Transverse colon (tissue), 4 donors: ENCODE measurements at regions not wholly inside any gene's neighbourhood (a gene's known extent, or its start where the extent isn't known, plus 50 kb on each side); places are given as distances from the start of the nearest gene placed in this dataset.
A peak's percentile ranks its signal among the peaks of the same experiment; 100 is the strongest.

ENCODE experiments used
- DNase-seq: peaks from one replicate; pipeline ENCODE4 v3.0.0-alpha.2; 2019
- H3K27ac ChIP-seq, 4 donors: fragments of 200-600 bp; sonication (generic); 2 replicates each; pipeline ENCODE4 v1.5.1; 2016 to 2018; ENCODE audit warnings: inconsistent platforms in 4 of 4
- H3K27me3 ChIP-seq: fragments of 200-600 bp; sonication (generic); 2 replicates; pipeline ENCODE4 v1.5.1; 2017; ENCODE audit warnings: inconsistent platforms
- H3K36me3 ChIP-seq, 4 donors: fragments of 200-600 bp; sonication (generic); 2 replicates each; pipeline ENCODE4 v1.5.1; 2017 to 2019; ENCODE audit warnings: inconsistent platforms in 4 of 4
- H3K4me1 ChIP-seq, 4 donors: fragments of 200-600 bp; sonication (generic); 2 replicates each; pipeline ENCODE4 v1.5.1; 2017 to 2020; ENCODE audit warnings: inconsistent platforms in 4 of 4
- H3K4me3 ChIP-seq, 4 donors: fragments of 200-600 bp; sonication (generic); 1 replicate in 1 of 4; 2 replicates in 3 of 4; pipeline versions ENCODE4 v1.5.1 to v1.6.1; 2017 to 2019; ENCODE audit warnings: inconsistent platforms in 4 of 4
- H3K9me3 ChIP-seq, 2 donors: fragments of 200-600 bp; sonication (generic); 2 replicates each; pipeline ENCODE4 v1.5.1; 2017 to 2019; ENCODE audit warnings: inconsistent platforms in 2 of 2
- EP300 ChIP-seq: sonication (generic); formaldehyde crosslinking; IDR thresholded peaks from one replicate; pipeline ENCODE4 v1.6.1; 2017; ENCODE audit warnings: antibody characterized with exemption, low read depth
- POLR2A ChIP-seq: fragments of 450-650 bp; IDR thresholded peaks from one replicate; pipeline ENCODE4 v1.6.1; 2016; ENCODE audit warnings: antibody characterized with exemption, mild to moderate bottlenecking, moderate library complexity
- POLR2AphosphoS5 ChIP-seq, 3 donors: sonication (generic); formaldehyde crosslinking; IDR thresholded peaks; one replicate each; pipeline ENCODE4 v1.6.1; 2016; ENCODE audit warnings: antibody characterized with exemption in 3 of 3
- WGBS, 2 donors: methylation state at CpG; one replicate each; pipeline ENCODE4 v1.1.5; 2018; ENCODE audit warnings: low coverage in 1 of 2; 5-methylcytosine and 5-hydroxymethylcytosine counted together
- in situ Hi-C, 4 donors: fragments of 200-750 bp; cut with MboI; loops; one replicate each; pipeline versions ENCODE4 v1.15.0 to v1.15.1; 2017; ENCODE audit warnings: low sequenced_read_pairs in 3 of 4, low pct_ligation_motif_present in 1 of 4, low pct_unique_long_range_greater_than_20kb in 1 of 4
- intact Hi-C: fragments of 100-400 bp; cut with DNase I; formaldehyde crosslinking; loops from one replicate; pipeline ENCODE4 v1.15.1; 2023; ENCODE audit warnings: low total_unique reads
- TF ChIP-seq, protein P1 (sequence below), 5 experiments: fragments of 200-600 bp in 3 of 5; fragments of 450-650 bp in 2 of 5; sonication (generic) in 3 of 5; IDR thresholded peaks; 1 replicate in 2 of 5; 2 replicates in 3 of 5; pipeline ENCODE4 v1.5.1; 2016 to 2017; ENCODE audit warnings: antibody characterized with exemption in 5 of 5, inconsistent platforms in 3 of 5, mild to moderate bottlenecking in 2 of 5, moderate library complexity in 1 of 5

DNA sequence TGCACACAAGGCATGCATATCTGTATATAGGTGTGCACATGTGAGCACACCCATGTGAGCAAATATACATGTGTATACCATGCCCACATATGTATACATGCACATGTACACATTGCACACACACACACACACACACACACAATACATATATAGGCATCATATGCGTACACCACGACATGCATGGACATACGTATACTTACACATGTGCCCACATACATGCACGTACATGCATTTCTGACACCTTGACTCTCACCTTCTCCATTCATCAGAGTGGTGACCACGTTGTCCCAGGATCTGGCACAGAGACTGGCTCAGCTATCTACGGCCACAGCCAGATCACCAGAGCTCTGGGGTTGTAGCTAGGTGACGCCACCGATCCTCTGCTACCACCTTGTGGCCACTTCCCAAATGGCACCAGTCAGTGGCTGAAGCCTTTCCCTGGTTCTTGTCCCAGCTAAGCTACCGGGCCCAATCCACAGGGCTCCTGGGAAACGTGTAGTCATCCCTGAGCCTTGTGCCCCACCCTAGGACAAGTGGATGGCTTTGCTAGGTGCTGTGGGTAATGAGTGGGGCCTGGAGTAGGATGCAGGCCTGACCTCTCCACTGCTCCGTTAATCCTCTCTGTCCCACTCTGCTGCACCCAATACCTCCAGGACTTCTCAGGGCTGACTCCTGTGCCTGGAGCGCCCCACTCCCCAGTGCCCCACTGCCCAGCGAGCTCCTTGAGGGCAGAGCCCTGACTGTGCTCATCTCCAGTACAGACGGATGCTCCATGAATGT is 194.4 kb downstream of the RGS3 start:
- H3K4me3 ChIP-seq: no peak overlapping the region
- intact Hi-C loops: loop anchor here (2.0 kb wide), 1 partner anchor 211 kb away; no protein-coding TSS in a partner anchor
- H3K27ac ChIP-seq: no peak overlapping the region
- TF ChIP-seq, protein P1, sequence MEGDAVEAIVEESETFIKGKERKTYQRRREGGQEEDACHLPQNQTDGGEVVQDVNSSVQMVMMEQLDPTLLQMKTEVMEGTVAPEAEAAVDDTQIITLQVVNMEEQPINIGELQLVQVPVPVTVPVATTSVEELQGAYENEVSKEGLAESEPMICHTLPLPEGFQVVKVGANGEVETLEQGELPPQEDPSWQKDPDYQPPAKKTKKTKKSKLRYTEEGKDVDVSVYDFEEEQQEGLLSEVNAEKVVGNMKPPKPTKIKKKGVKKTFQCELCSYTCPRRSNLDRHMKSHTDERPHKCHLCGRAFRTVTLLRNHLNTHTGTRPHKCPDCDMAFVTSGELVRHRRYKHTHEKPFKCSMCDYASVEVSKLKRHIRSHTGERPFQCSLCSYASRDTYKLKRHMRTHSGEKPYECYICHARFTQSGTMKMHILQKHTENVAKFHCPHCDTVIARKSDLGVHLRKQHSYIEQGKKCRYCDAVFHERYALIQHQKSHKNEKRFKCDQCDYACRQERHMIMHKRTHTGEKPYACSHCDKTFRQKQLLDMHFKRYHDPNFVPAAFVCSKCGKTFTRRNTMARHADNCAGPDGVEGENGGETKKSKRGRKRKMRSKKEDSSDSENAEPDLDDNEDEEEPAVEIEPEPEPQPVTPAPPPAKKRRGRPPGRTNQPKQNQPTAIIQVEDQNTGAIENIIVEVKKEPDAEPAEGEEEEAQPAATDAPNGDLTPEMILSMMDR (IDR thresholded peaks at IDR 0.05): peak; percentile 90 to 96 (median 93)
- no peak for TF ChIP-seq EP300
- H3K36me3 ChIP-seq: no peaks in the 10 kb centered on the region
- peak; percentile 91 for DNase-seq
- H3K9me3 ChIP-seq: no peaks in the 10 kb centered on the region
- H3K27me3 ChIP-seq: peaks cover 33% of the 10 kb centered on the region
- peaks cover 0 to 13% (median 5%) of the 10 kb centered on the region in 4 donors for H3K4me1 ChIP-seq
- in situ Hi-C loops: loop anchor here (5.0 to 25.0 kb wide), 7 partner anchors 66 to 521 kb away; partner anchors contain the start of genes CDC26 (in 2 of the 4), PRPF4 (in 2 of the 4) and RNF183 (in 2 of the 4)
- WGBS, 2 donors: 35% methylated on average over 14 of the region's 14 CpGs; no CpG with 5 or more reads in 1 of the 2 donors

DNA sequence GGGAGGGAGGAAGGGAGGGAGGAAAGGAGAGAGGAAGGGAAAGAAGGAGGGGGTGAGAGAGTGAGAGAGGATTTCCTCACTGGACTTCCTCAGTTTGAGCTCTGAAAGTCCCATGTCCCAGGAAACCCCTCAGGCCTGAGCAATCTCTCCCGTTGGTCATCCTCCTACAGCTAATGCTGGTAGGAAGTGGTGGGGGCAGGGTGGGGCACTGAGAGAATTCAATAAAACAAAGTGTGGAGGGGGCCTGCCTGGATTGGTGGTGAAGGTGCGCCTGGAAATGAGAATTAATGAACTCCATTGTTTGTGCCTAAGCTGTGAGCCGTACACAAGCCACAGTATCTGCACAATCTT is 195.0 kb downstream of the RGS3 start:
- intact Hi-C loops (loop anchor here (2.0 kb wide), 1 partner anchor 212 kb away; no protein-coding TSS in a partner anchor), in situ Hi-C loops (loop anchor here (5.0 to 25.0 kb wide), 7 partner anchors 66 to 521 kb away; partner anchors contain the start of genes CDC26 (in 2 of the 4), PRPF4 (in 2 of the 4) and RNF183 (in 2 of the 4))
- Histone ChIP-seq H3K4me1 (peaks cover 0 to 13% (median 5%) of the 10 kb centered on the region in 4 donors), H3K27me3 (peaks cover 33% of the 10 kb centered on the region), H3K36me3 (no peaks in the 10 kb centered on the region), H3K4me3 (no peak overlapping the region), H3K27ac (no peak overlapping the region), H3K9me3 (no peaks in the 10 kb centered on the region)
- no peak for DNase-seq
- TF ChIP-seq EP300 (no peak), POLR2A (no peak), POLR2AphosphoS5 (IDR thresholded peaks at IDR 0.05) (no peak)
- TF ChIP-seq, protein P1 (IDR thresholded peaks at IDR 0.05): no peak
- 17 to 55% methylated on average over 1 to 3 of the region's 3 CpGs for WGBS, 2 donors

DNA sequence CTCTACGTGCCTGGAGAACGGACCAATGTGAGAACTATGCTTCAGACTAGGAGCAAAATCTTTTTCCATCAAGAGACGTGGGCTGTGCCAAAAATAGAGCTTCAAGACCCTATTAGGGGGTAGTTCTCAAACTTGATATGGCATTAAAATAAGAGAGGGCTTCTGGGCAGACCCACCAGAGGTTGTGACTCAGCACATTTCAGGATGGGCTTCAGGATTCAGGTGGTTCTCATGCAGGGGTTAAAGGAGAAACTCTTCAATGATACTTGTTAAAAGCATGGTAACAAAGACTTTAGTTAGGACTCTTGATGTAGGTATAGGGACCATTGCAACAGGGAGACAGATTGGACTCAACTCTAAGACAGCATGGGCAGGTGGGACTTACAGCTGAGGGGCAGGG is 195.5 kb downstream of the RGS3 start:
- 52 to 71% methylated on average over 3 of the region's 3 CpGs for WGBS, 2 donors
- no peaks in the 10 kb centered on the region for H3K9me3 ChIP-seq
- H3K36me3 ChIP-seq: no peaks in the 10 kb centered on the region
- no peak overlapping the region for H3K4me3 ChIP-seq
- TF ChIP-seq, protein P1 (IDR thresholded peaks at IDR 0.05): no peak
- TF ChIP-seq POLR2A (no peak), EP300 (no peak), POLR2AphosphoS5 (IDR thresholded peaks at IDR 0.05) (no peak)
- no peak for DNase-seq
- peaks cover 33% of the 10 kb centered on the region for H3K27me3 ChIP-seq
- peaks cover 0 to 13% (median 5%) of the 10 kb centered on the region in 4 donors for H3K4me1 ChIP-seq
- intact Hi-C loops (loop anchor here (2.0 kb wide), 1 partner anchor 212 kb away; no protein-coding TSS in a partner anchor), in situ Hi-C loops (loop anchor here (5.0 to 25.0 kb wide), 7 partner anchors 67 to 522 kb away; partner anchors contain the start of genes CDC26 (in 2 of the 4), PRPF4 (in 2 of the 4) and RNF183 (in 2 of the 4))
- H3K27ac ChIP-seq: no peak overlapping the region

DNA sequence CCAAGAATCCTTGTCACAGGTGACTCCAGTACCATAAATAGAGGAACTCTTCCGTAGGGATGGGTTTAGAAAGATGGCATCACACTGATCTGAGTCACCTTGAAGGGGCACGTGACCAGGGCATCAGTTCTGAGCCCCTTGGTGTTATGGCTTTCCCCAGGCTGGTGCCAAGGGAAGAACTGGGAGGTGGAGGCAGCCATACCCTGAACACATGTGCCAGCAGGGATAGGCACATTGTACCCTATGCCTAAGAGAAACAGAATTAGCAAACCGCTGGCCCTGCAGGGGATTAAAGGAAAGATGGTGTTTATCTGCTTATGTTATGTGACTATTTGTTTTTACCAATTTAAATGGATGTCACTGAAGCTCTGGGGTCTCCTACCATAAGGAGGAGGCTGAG is 196.2 kb downstream of the RGS3 start:
- WGBS, 2 donors: 78% methylated on average over 3 of the region's 3 CpGs; no CpG with 5 or more reads in 1 of the 2 donors
- no peak overlapping the region for H3K27ac ChIP-seq
- no peak for DNase-seq
- peaks cover 0 to 7% (median 3%) of the 10 kb centered on the region in 4 donors for H3K4me1 ChIP-seq
- H3K4me3 ChIP-seq: no peak overlapping the region
- no peaks in the 10 kb centered on the region for H3K36me3 ChIP-seq
- no peak for TF ChIP-seq POLR2A
- TF ChIP-seq, protein P1 (IDR thresholded peaks at IDR 0.05): no peak
- no peak for TF ChIP-seq POLR2AphosphoS5 (IDR thresholded peaks at IDR 0.05)
- no peak for TF ChIP-seq EP300
- H3K9me3 ChIP-seq: no peaks in the 10 kb centered on the region
- in situ Hi-C loops: loop anchor here (5.0 to 25.0 kb wide), 7 partner anchors 67 to 522 kb away; partner anchors contain the start of genes CDC26 (in 2 of the 4), PRPF4 (in 2 of the 4) and RNF183 (in 2 of the 4)
- intact Hi-C loops: loop anchor here (2.0 kb wide), 1 partner anchor 213 kb away; no protein-coding TSS in a partner anchor
- peaks cover 33% of the 10 kb centered on the region for H3K27me3 ChIP-seq
